ENCODE measurements at regions not wholly inside any gene's neighbourhood (a gene's known extent, or its start where the extent isn't known, plus 50 kb on each side); places are given as distances from the start of the nearest gene placed in this dataset.

- TF ChIP-seq, protein P1, sequence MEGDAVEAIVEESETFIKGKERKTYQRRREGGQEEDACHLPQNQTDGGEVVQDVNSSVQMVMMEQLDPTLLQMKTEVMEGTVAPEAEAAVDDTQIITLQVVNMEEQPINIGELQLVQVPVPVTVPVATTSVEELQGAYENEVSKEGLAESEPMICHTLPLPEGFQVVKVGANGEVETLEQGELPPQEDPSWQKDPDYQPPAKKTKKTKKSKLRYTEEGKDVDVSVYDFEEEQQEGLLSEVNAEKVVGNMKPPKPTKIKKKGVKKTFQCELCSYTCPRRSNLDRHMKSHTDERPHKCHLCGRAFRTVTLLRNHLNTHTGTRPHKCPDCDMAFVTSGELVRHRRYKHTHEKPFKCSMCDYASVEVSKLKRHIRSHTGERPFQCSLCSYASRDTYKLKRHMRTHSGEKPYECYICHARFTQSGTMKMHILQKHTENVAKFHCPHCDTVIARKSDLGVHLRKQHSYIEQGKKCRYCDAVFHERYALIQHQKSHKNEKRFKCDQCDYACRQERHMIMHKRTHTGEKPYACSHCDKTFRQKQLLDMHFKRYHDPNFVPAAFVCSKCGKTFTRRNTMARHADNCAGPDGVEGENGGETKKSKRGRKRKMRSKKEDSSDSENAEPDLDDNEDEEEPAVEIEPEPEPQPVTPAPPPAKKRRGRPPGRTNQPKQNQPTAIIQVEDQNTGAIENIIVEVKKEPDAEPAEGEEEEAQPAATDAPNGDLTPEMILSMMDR (IDR thresholded peaks at IDR 0.05; ENCODE audit: low read depth, low read length), result no peak
- TF ChIP-seq EZH2phosphoT487 (IDR thresholded peaks at IDR 0.05; ENCODE audit: low read depth), result no peak
Measured at GRCh38 chr9:87243602-87244001, 254.1 kb upstream of the DAPK1 start.
